ENCODE measurements at regions not wholly inside any gene's neighbourhood (a gene's known extent, or its start where the extent isn't known, plus 50 kb on each side); places are given as distances from the start of the nearest gene placed in this dataset.

DNA sequence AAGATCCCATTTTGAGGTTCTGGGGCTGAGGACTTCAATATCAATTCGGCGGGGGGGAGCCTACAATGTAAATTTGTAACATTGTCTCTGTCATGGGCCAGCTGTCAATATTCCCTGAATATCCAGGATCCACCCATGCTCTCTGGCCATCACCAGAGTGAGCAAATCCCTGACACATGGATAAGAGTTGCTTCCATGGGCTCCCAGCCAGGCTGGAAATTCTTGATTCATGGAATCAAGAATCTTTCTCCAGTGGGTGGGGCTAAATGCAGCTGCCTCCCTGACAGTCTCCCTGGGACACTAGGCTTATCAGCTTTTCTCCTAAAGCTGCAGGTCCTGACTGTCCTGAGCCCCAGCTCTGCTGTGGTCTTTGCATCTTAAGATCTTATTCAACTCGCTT, 86.9 kb upstream of the IGLL5 start:
- H3K27ac Mint-ChIP-seq: no peak overlapping the region
- DNase-seq (no peak), ATAC-seq (no peak)
- no peaks in the 10 kb centered on the region for H3K36me3 Mint-ChIP-seq (ENCODE audit: low read depth)
- H3K9me3 Mint-ChIP-seq: no peaks in the 10 kb centered on the region
- H3K4me1 Mint-ChIP-seq: peaks cover 15% of the 10 kb centered on the region
- H3K4me3 Mint-ChIP-seq: no peak overlapping the region
- H3K27me3 Mint-ChIP-seq: no peaks in the 10 kb centered on the region

DNA sequence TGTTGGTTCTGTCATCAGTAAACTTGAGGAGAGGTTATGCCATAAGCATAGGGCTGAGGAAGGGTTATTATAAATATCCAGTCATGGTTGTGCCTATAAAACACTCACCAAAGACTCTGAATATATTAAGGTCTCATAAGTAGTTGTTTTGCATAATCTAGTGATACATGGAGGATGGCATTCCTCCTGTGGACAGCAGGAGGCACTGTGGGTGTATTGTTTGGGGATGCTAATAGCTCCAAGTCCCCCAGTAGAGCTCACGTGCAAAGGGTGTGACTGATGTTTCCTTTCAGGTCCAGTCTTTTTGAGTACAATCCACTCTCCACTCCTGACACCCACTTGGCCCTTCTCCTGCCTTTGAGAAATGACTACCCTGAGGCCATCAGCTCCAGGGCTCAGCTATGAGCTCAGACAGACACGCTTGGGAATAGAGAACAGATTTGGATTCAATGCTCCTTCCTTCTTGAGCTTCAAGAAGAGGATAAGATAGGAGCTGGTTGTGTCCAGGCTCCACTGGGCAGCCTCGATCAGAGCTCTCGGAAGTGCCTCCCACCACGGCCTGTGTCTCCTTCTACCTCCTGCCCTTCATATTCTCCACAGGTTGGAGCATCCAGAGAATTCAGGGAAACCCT, 85.2 kb upstream of the IGLL5 start:
- ATAC-seq (no peak), DNase-seq (peak; percentile 31)
- Mint-ChIP-seq H3K4me3 (no peak overlapping the region), H3K4me1 (peaks cover 15% of the 10 kb centered on the region), H3K27me3 (no peaks in the 10 kb centered on the region), H3K36me3 (ENCODE audit: low read depth) (no peaks in the 10 kb centered on the region), H3K9me3 (no peaks in the 10 kb centered on the region), H3K27ac (no peak overlapping the region)

DNA sequence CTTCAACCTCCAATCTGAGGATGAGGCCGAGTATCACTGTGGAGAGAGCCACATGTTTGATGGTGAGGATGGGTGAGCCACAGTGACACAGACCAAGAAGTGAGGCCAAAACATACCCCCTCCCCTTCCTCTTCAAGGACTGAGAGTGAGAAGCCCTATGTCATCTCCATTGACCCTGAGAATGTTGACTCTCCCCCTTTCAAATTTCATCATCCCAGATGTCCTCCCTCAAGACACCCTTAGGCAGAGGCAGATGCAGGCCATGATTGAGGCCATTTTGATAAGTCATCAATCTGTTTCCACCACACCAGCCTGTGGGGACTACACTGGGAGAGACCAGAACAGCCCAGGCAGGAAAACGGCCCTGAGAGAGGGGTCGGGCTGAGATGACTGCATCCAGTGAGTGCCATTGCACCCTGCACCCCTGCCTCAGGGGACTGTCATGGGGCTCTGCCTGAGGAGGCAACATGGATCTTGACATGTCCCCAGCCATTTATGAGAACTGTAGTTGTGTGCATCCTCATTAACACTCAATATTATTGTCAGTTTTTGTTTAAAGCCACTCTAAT, 84.2 kb upstream of the IGLL5 start:
- Mint-ChIP-seq H3K27ac (no peak overlapping the region), H3K4me3 (no peak overlapping the region), H3K4me1 (peaks cover 10% of the 10 kb centered on the region), H3K9me3 (no peaks in the 10 kb centered on the region), H3K27me3 (no peaks in the 10 kb centered on the region), H3K36me3 (ENCODE audit: low read depth) (no peaks in the 10 kb centered on the region)
- DNase-seq (no peak), ATAC-seq (no peak)

DNA sequence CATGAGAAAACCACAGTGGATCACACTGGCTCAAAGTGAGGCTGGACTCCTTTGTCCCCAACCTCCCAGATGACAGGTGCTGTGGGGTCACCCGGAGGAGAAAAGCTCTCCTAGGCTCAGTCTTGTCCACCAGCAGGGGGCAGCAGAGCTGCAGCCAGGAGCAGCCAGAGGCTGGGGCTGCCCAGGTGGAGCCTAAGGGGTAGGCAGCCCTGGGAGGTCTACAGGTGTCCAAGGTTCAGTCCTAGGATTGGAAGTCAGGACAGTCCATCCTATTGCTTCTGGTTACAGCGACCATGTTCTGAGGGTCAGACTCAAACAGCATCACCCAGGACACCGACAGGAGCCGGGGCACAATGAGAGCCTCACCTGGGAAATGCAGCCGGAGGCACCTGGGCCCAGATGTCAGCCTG, 77.6 kb upstream of the IGLL5 start:
- H3K36me3 Mint-ChIP-seq (ENCODE audit: low read depth): no peaks in the 10 kb centered on the region
- DNase-seq (peak; percentile 83), ATAC-seq (peak; percentile 88)
- no peak overlapping the region for H3K27ac Mint-ChIP-seq
- H3K4me3 Mint-ChIP-seq: no peak overlapping the region
- no peaks in the 10 kb centered on the region for H3K9me3 Mint-ChIP-seq
- H3K27me3 Mint-ChIP-seq: no peaks in the 10 kb centered on the region
- peaks cover 10% of the 10 kb centered on the region for H3K4me1 Mint-ChIP-seq

DNA sequence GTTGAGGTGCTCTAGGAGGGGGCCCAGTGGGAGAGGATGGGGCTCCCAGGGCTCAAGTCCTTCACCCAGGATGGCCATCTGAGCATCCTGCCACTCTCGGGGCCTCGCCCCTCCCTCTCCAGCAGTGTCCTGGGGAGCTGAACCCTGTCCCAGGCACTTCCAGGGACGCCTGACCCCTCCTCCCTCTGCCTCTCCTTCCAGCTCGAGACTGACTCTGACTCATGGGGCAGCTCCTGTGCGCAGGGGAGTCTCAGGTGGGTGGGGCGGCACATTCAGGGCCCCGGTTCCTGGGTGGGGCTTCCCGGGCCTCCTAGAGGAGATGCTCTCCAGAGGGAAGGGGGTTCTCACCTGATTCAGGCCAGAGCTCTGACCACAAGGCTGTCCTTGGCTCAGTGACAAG, 77.1 kb upstream of the IGLL5 start:
- Mint-ChIP-seq H3K4me1 (peaks cover 9% of the 10 kb centered on the region), H3K36me3 (ENCODE audit: low read depth) (no peaks in the 10 kb centered on the region), H3K9me3 (no peaks in the 10 kb centered on the region), H3K27me3 (no peaks in the 10 kb centered on the region), H3K27ac (no peak overlapping the region), H3K4me3 (no peak overlapping the region)
- no peak for DNase-seq
- ATAC-seq: no peak

DNA sequence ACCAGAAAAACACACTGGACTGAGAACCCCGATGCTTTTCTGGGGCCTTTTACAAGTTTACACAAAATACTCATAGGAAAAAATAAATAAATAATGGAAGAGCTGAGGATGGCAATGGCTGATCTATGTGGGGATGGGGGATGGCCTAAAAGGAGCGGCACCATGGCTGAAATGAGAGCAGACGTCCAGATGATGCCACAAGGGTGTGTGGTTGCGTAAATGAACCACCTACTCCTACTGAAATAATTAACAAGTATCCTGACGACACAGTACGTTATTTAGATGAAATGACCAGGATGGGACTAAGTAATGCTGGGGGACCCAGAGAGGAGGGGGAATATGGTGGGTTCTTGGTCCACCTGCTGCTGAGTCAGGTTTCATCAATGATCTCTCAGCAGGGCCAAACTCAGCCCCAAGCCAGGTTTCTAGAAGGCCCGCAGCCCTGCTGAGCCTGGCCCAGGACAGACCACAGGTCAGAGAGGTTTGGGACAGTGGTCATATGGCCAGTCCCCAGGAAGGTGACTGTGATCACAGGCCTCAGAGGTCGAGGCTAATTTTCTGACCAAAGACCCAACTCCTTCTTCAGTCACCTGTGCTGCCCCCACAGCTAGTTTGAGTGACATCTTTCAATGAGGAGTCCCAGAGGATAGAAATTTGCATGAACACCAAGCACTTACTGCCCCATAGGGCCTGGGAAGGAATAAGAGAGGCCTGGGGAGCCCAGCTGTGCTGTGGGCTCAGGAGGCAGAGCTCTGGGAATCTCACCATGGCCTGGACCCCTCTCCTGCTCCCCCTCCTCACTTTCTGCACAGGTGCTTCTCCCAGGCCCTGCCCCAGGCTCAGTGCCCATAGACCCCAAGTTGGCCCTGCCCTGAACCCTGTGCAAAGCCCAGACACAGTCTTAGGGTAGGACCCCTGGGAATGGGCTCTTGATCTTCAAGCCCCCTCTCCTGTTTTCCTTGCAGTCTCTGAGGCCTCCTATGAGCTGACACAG, 76.3 kb upstream of the IGLL5 start:
- ATAC-seq (no peak), DNase-seq (no peak)
- peaks cover 18% of the 10 kb centered on the region for H3K4me1 Mint-ChIP-seq
- no peaks in the 10 kb centered on the region for H3K9me3 Mint-ChIP-seq
- no peak overlapping the region for H3K4me3 Mint-ChIP-seq
- H3K27ac Mint-ChIP-seq: no peak overlapping the region
- no peaks in the 10 kb centered on the region for H3K27me3 Mint-ChIP-seq
- no peaks in the 10 kb centered on the region for H3K36me3 Mint-ChIP-seq (ENCODE audit: low read depth)

DNA sequence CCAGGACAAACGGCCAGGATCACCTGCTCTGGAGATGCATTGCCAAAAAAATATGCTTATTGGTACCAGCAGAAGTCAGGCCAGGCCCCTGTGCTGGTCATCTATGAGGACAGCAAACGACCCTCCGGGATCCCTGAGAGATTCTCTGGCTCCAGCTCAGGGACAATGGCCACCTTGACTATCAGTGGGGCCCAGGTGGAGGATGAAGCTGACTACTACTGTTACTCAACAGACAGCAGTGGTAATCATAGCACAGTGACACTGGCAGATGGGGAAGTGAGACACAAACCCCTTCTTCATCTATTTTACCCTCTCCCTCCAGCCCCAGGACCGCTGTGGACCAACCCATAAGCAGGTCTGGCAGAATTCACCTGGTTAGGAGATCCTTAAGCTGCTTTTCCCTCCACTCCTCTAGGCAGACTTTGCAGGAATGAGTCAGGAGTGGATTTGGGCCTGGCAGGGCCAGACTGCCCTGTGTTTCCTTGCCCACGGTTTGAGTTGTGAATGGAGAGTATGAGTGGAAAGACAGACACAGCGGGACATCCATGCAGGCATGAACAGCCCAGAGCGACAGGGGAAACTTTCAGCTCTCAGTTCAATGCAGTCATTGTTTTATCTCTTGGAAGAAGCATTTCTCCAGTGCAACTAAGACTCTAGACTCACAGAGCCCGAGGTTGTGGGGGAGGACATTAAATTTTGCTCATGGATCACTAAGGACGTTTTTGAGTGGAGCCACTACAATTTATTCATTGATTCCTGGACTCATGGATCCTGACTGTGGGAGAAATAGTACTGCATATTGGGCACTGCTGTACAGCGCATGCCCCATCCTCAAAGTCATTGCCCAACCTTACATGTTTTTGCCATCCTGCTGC, 75.3 kb upstream of the IGLL5 start:
- DNase-seq (no peak), ATAC-seq (no peak)
- H3K27ac Mint-ChIP-seq: no peak overlapping the region
- no peaks in the 10 kb centered on the region for H3K36me3 Mint-ChIP-seq (ENCODE audit: low read depth)
- no peaks in the 10 kb centered on the region for H3K27me3 Mint-ChIP-seq
- H3K4me3 Mint-ChIP-seq: no peak overlapping the region
- H3K4me1 Mint-ChIP-seq: peaks cover 27% of the 10 kb centered on the region
- no peaks in the 10 kb centered on the region for H3K9me3 Mint-ChIP-seq

DNA sequence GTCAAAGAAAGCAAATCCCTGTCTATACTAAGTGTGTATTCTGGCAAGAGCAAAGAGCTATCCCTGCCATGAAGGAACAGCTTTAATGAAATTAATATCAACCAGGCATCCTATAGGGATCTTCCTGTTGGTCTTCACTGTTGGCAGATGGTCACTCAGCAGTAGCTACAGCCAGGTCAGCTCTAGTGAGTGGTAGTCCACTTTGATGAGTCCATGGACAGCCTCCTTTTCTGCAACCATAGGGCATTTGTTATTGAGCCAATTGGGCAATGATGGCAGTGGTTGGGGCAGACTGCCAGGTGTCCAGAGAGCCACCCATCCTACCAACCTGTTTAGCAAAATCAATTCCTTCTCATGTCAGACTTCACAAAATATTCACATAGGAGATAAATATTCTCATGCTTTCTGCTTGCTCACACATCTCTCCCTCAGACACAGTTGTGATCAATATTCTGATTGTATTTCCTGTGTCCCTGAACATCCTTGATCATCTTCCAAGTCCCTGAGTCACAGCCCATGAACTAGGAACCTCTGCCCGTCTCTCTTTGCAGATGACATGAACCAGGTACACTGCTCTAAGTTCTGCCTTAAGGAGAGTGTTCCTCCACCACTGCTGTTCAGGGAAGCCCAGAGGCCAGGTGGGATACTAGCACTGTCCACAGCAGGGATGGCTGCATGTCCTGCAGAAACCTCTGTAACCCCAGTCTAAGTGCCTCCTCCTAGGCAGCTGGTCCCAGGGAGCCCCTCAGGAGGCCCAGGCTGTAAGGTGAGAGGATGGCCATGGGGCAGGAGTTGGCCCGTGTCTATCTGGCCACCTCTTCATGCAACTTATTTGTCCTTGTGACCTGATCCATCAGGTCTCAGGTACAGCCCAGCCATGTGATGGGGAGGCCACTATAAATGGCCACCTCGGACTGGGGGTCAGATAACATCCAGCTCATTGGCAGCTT, 74.2 kb upstream of the IGLL5 start:
- ATAC-seq (no peak), DNase-seq (no peak)
- Mint-ChIP-seq H3K4me1 (peaks cover 37% of the 10 kb centered on the region), H3K27me3 (no peaks in the 10 kb centered on the region), H3K36me3 (ENCODE audit: low read depth) (no peaks in the 10 kb centered on the region), H3K4me3 (no peak overlapping the region), H3K9me3 (no peaks in the 10 kb centered on the region), H3K27ac (no peak overlapping the region)

DNA sequence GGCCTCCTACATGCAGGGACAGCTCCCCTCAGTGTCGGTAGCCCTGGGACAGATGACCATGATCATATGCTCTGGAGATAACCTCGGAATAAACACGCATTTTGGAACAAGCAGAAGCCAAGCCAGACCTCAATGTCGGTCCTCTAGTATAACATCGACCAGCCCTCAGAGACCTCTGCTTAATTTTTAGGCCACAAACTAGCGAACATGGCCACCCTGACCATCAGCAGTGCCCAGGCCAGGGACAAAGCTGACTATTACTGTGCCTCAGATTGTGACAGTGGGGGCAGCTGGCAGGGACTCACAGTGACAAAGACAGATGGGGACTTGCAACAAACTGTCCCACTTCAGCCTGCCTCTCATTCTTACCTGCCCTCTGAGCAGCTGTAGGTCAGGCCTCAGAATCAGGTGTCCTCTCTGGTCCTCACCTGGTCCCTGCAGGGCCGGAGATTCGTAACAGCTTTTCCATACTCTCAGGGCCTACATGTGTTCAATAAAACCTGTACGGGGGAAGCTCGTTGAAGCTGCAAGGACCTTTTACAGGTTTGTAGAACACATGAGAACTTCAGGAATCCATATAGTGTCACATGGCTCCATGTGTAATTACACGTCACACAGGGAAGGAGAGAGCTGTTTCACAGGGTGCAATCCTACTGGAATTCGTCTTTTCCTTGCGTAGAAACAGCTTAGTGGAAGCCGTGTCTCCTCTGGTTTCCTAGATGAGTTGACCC, 72.8 kb upstream of the IGLL5 start:
- H3K27ac Mint-ChIP-seq: no peak overlapping the region
- ATAC-seq: no peak
- no peak overlapping the region for H3K4me3 Mint-ChIP-seq

DNA sequence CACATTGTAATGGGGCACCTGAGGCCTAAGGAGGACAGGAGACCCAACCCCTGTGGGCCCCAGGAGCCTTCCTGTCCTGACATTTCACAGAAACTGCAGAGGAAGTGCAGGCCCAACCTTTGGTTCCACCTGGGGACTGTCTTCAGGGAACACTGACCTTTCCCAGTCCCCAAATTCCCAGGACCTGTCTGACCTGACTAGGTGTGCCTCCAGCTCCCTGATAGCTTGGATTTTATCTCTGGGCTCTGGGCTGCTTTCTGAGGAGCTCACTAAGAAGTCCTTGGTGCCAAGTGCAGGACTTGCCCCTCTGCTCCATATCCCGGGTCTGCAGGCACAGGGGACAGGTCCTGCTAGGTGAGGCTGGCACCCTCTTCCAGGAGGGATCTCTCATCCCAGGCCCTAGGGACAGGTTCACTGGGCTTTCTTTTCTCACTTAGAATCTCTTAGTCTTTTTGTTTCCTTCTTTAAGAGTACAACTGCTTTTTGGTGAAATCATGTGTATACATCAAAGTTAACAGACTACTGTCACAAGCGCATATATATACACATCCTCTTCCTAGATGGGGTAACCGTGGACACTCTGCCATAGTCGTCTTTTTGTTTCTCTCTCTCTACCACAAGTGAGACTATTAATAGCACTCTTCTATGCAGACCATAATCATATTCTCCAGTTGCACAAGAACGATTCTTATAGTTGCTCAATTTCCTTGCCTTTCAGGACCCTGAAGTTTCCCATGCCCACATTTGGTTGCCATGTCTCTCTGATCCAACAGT, 72.0 kb upstream of the IGLL5 start:
- DNase-seq (no peak), ATAC-seq (no peak)
- Mint-ChIP-seq H3K27me3 (no peaks in the 10 kb centered on the region), H3K4me3 (no peak overlapping the region), H3K9me3 (no peaks in the 10 kb centered on the region), H3K4me1 (peaks cover 59% of the 10 kb centered on the region), H3K27ac (peak overlapping the region; percentile 25), H3K36me3 (ENCODE audit: low read depth) (no peaks in the 10 kb centered on the region)

More for the DNA sequence above, 72.8 kb upstream of the IGLL5 start:
- DNase-seq: no peak
- peaks cover 52% of the 10 kb centered on the region for H3K4me1 Mint-ChIP-seq
- no peaks in the 10 kb centered on the region for H3K27me3 Mint-ChIP-seq
- no peaks in the 10 kb centered on the region for H3K36me3 Mint-ChIP-seq (ENCODE audit: low read depth)
- H3K9me3 Mint-ChIP-seq: no peaks in the 10 kb centered on the region

DNA sequence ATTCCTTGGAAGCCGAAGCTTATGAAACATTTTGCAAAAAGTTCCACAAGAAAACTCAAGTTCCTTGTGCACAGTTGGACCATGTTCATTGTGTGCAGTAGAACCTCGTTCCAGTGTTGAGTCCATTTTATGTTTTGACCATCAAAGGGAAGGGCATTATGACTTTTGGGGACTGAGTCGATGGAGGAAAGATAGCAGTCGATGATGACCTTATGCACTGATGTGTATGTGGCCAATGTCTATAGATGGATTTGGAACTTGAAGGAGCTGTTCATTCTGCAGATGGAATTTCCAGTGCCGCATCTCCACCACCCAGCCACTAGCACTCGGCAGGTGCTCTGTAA, 71.5 kb upstream of the IGLL5 start:
- Mint-ChIP-seq H3K4me1 (peaks cover 62% of the 10 kb centered on the region), H3K4me3 (no peak overlapping the region), H3K9me3 (no peaks in the 10 kb centered on the region), H3K27ac (no peak overlapping the region), H3K36me3 (ENCODE audit: low read depth) (no peaks in the 10 kb centered on the region), H3K27me3 (no peaks in the 10 kb centered on the region)
- ATAC-seq: no peak
- DNase-seq: no peak

DNA sequence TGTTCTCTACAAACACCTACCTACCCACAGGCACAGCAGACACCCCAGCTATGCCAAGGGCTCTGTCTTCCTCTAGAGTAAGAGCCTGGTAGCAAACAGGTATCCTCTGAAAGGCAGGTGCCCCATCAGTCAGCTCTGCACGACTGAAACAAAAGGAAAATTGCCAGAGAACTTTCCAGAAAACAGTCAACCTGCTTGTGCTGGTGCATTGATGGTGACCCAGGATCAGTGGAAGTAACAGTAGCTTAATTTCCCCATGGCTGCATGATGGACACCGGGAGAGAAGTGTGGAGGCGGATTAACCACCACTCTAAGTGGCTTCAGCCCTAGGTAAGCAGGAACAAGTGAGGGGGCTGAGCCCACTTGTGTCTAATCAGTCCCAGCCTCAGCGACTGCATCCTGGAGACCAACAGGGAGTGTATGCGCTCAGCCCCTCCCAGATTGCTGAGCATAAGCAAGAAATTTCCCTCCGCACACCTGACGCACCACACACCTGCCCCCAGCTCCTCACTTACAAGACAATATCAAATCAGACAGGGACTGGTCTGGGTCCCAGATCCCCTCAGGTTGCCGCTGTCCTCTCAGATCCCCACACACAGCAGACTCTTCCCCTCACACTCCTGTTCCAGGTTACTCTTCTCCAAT, 70.7 kb upstream of the IGLL5 start:
- peaks cover 69% of the 10 kb centered on the region for H3K4me1 Mint-ChIP-seq
- no peak overlapping the region for H3K27ac Mint-ChIP-seq

More for the DNA sequence above, 70.7 kb upstream of the IGLL5 start:
- H3K36me3 Mint-ChIP-seq (ENCODE audit: low read depth): no peaks in the 10 kb centered on the region
- no peaks in the 10 kb centered on the region for H3K9me3 Mint-ChIP-seq
- no peak overlapping the region for H3K4me3 Mint-ChIP-seq
- DNase-seq (no peak), ATAC-seq (no peak)
- H3K27me3 Mint-ChIP-seq: no peaks in the 10 kb centered on the region

Measured in activated naive CD8-positive, alpha-beta T cell treated with anti-CD3 and anti-CD28 coated beads, Interleukin-2, amount 50 U/mL, for 24 hours (primary cell).